GM23338 (cell line): ENCODE measurements at regions not wholly inside any gene's neighbourhood (a gene's known extent, or its start where the extent isn't known, plus 50 kb on each side); places are given as distances from the start of the nearest gene placed in this dataset.
"Not testable (repeated sequence)": the region's sequence is repeated elsewhere in the genome, so short reads cannot be mapped to it uniquely, and the experiment has no call there.

ENCODE experiments used
- ATAC-seq: fragments of 200-7000 bp; cut with Tn5 transposase; 3 replicates; pipeline ENCODE4 v1.9.1; 2020
- DNase-seq: peaks from one replicate; pipeline ENCODE4 v3.0.0-alpha.2; 2015; ENCODE audit warnings: low spot score
- H2AFZ ChIP-seq: fragments of 200-600 bp; sonication (generic); 2 replicates; pipeline ENCODE4 v1.8.0; 2016; ENCODE audit warnings: antibody characterized with exemption, mild to moderate bottlenecking, moderate library complexity
- H3F3A ChIP-seq: fragments of 200-600 bp; sonication (generic); replicated peaks from 2 replicates; pipeline ENCODE4 v1.8.0; 2017; ENCODE audit warnings: antibody characterized with exemption, mixed run types, low read depth
- H3K27ac ChIP-seq: fragments of 200-600 bp; sonication (generic); 2 replicates; pipeline ENCODE4 v1.6.1; 2016; ENCODE audit warnings: low read depth
- H3K27me3 ChIP-seq: fragments of 200-600 bp; sonication (generic); 2 replicates; pipeline ENCODE4 v1.8.0; 2016; ENCODE audit warnings: mild to moderate bottlenecking, mixed run types, moderate library complexity; ENCODE audit not compliant: insufficient read depth
- H3K36me3 ChIP-seq: fragments of 200-600 bp; sonication (generic); 2 replicates; pipeline ENCODE4 v1.8.0; 2016; ENCODE audit warnings: mild to moderate bottlenecking; ENCODE audit not compliant: insufficient read depth
- H3K4me1 ChIP-seq: fragments of 200-600 bp; sonication (generic); 2 replicates; pipeline ENCODE4 v1.8.0; 2016; ENCODE audit warnings: mild to moderate bottlenecking, moderate library complexity; ENCODE audit not compliant: insufficient read depth
- H3K4me2 ChIP-seq: fragments of 200-600 bp; sonication (generic); 2 replicates; pipeline ENCODE4 v1.7.1; 2017; ENCODE audit warnings: mixed run types
- H3K4me3 ChIP-seq: fragments of 200-600 bp; sonication (generic); 2 replicates; pipeline ENCODE4 v1.6.1; 2016; ENCODE audit warnings: mixed run types
- H3K79me2 ChIP-seq: fragments of 200-600 bp; sonication (generic); replicated peaks from 2 replicates; pipeline ENCODE4 v1.8.0; 2017; ENCODE audit warnings: mild to moderate bottlenecking; ENCODE audit not compliant: insufficient read depth
- H3K9me2 ChIP-seq: fragments of 200-600 bp; sonication (generic); 2 replicates; pipeline ENCODE4 v1.8.0; 2017; ENCODE audit not compliant: insufficient read depth
- H4K20me1 ChIP-seq: fragments of 200-600 bp; sonication (generic); replicated peaks from 2 replicates; pipeline ENCODE4 v1.8.0; 2017; ENCODE audit warnings: mild to moderate bottlenecking; ENCODE audit not compliant: insufficient read depth
- H3K27ac Mint-ChIP-seq: 2 replicates; pipeline ENCODE4 v1.8.0; 2020; ENCODE audit warnings: inconsistent platforms, mild to moderate bottlenecking, moderate library complexity, mixed read lengths
- H3K27me3 Mint-ChIP-seq: 3 replicates; pipeline ENCODE4 v1.8.0; 2022; ENCODE audit warnings: low read depth, mild to moderate bottlenecking, moderate library complexity, mixed read lengths, inconsistent platforms; ENCODE audit not compliant: insufficient read depth, poor library complexity
- H3K36me3 Mint-ChIP-seq: 3 replicates; pipeline ENCODE4 v1.8.0; 2021; ENCODE audit warnings: low read depth, mild to moderate bottlenecking, inconsistent platforms, moderate library complexity, mixed read lengths
- H3K4me1 Mint-ChIP-seq: 3 replicates; pipeline ENCODE4 v1.8.0; 2020; ENCODE audit warnings: mild to moderate bottlenecking, inconsistent platforms, mixed read lengths
- H3K4me3 Mint-ChIP-seq: 3 replicates; pipeline ENCODE4 v1.8.0; 2021; ENCODE audit warnings: moderate library complexity, mild to moderate bottlenecking, inconsistent platforms, mixed read lengths
- H3K9me3 Mint-ChIP-seq: 3 replicates; pipeline ENCODE4 v1.8.0; 2020; ENCODE audit warnings: moderate library complexity, mild to moderate bottlenecking, inconsistent platforms, mixed read lengths
- EZH2phosphoT487 ChIP-seq: fragments of 200-600 bp; sonication (generic); IDR thresholded peaks from one replicate; pipeline ENCODE4 v1.8.1; 2018; ENCODE audit warnings: antibody characterized with exemption; ENCODE audit not compliant: unreplicated experiment
- JUNB ChIP-seq: IDR thresholded peaks from one replicate; pipeline ENCODE4 v1.6.1; 2016; ENCODE audit warnings: antibody characterized with exemption; ENCODE audit not compliant: unreplicated experiment
- NANOG ChIP-seq: IDR thresholded peaks from 2 replicates; pipeline ENCODE4 v1.6.1; 2016; ENCODE audit warnings: antibody characterized with exemption, borderline replicate concordance
- STAT1 ChIP-seq: IDR thresholded peaks from one replicate; pipeline ENCODE4 v1.6.1; 2016; ENCODE audit warnings: antibody characterized with exemption; ENCODE audit not compliant: unreplicated experiment
- ZNF114 ChIP-seq: fragments of 250-450 bp; sonication (Bioruptor Pico); IDR thresholded peaks from 2 replicates; pipeline ENCODE4 v1.5.0; 2020; ENCODE audit warnings: mild to moderate bottlenecking, moderate library complexity
- ZNF331 ChIP-seq: fragments of 250-450 bp; sonication (Bioruptor Pico); IDR thresholded peaks from 2 replicates; pipeline ENCODE4 v1.5.0; 2020; ENCODE audit warnings: low read depth, mild to moderate bottlenecking, moderate library complexity
- TF ChIP-seq, protein P1 (sequence below), 2 experiments: fragments of 200-600 bp in 1 of 2; sonication (generic) in 1 of 2; conservative IDR thresholded peaks; 2 replicates each; pipeline versions ENCODE4 v1.5.1 to v1.6.1; 2016 to 2017; ENCODE audit warnings: antibody characterized with exemption in 2 of 2, low read depth in 2 of 2, mild to moderate bottlenecking in 2 of 2, moderate library complexity in 1 of 2
- TF ChIP-seq, protein P2 (sequence below): fragments of 250-450 bp; sonication (Bioruptor Pico); IDR thresholded peaks from 2 replicates; pipeline ENCODE4 v1.5.0; 2020; ENCODE audit warnings: mild to moderate bottlenecking, moderate library complexity
- TF ChIP-seq, protein P3 (sequence below): IDR thresholded peaks from 2 replicates; pipeline ENCODE4 v1.6.1; 2016; ENCODE audit warnings: antibody characterized with exemption

DNA sequence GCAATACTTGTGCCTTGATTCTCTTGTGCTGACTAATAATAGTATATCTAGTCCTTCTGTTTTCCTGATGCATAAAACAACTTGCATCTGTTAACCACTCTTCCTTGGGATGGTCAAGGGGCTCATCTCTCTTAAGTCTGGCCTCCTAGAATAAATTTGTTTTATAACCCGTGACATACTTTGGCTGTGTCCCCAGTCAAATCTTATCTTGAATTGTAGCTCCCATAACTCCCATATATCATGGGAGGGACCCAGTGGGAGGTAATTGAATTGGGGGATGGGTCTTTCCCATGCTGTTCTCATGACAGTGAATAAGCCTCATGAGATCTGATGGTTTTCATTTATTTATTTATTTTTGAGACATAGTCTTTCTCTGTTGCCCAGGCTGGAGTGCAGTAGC is 146.2 kb downstream of the ALG10 start:
- not testable (repeated sequence) for H3K4me3 ChIP-seq, H3K4me1 Mint-ChIP-seq

DNA sequence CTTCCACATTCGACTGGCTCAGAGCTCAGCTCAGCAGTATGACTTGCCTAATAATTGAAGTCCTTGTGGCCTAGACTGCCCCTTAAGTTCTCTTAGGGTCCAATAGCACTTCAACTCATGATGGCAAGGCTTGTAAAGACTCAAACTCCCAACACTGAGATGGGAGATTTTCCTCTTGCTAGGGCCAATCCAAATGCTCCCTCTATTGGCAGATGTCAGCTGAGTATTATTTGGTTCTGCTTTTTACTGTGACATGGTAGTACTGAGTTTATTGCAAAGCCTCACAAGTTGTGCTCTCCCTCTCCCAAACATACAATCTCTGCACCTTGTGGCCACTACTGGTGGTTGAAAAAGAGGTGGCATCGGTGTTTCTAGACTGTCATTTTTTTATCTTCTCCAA is 164.2 kb downstream of the ALG10 start:
- TF ChIP-seq, protein P1, sequence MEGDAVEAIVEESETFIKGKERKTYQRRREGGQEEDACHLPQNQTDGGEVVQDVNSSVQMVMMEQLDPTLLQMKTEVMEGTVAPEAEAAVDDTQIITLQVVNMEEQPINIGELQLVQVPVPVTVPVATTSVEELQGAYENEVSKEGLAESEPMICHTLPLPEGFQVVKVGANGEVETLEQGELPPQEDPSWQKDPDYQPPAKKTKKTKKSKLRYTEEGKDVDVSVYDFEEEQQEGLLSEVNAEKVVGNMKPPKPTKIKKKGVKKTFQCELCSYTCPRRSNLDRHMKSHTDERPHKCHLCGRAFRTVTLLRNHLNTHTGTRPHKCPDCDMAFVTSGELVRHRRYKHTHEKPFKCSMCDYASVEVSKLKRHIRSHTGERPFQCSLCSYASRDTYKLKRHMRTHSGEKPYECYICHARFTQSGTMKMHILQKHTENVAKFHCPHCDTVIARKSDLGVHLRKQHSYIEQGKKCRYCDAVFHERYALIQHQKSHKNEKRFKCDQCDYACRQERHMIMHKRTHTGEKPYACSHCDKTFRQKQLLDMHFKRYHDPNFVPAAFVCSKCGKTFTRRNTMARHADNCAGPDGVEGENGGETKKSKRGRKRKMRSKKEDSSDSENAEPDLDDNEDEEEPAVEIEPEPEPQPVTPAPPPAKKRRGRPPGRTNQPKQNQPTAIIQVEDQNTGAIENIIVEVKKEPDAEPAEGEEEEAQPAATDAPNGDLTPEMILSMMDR (conservative IDR thresholded peaks at IDR 0.05; ENCODE audit: low read depth in 2 of 2) = peak; percentile 18 to 36; a peak in 2 of 4 replicates
- TF ChIP-seq JUNB = no peak
- Histone ChIP-seq H3K27me3 (no peaks in the 10 kb centered on the region), H3K9me2 (no peaks in the 10 kb centered on the region), H2AFZ (no peak overlapping the region), H3F3A (no peaks in the 10 kb centered on the region), H3K79me2 (no peaks in the 10 kb centered on the region), H3K4me1 (no peaks in the 10 kb centered on the region), H3K36me3 (no peaks in the 10 kb centered on the region; the same call in none of the 2 replicates), H3K4me2 (no peak overlapping the region), H4K20me1 (no peaks in the 10 kb centered on the region), H3K27ac (no peak overlapping the region), H3K4me3 (no peak overlapping the region)
- Mint-ChIP-seq H3K9me3 (peaks cover 93% of the 10 kb centered on the region), H3K4me3 (no peak overlapping the region), H3K4me1 (no peaks in the 10 kb centered on the region), H3K27ac (no peak overlapping the region), H3K36me3 (peaks cover 10% of the 10 kb centered on the region; the same call in 2 of the 3 replicates), H3K27me3 (no peaks in the 10 kb centered on the region)
- ATAC-seq (no peak), DNase-seq (no peak)

More for the DNA sequence above, 146.2 kb downstream of the ALG10 start:
- DNase-seq, H3K4me2 ChIP-seq, H3K27me3 Mint-ChIP-seq, H4K20me1 ChIP-seq, H2AFZ ChIP-seq, ATAC-seq, H3K4me1 ChIP-seq, H3K27ac ChIP-seq, H3F3A ChIP-seq, H3K27me3 ChIP-seq, H3K4me3 Mint-ChIP-seq, H3K27ac Mint-ChIP-seq, H3K79me2 ChIP-seq, H3K36me3 ChIP-seq, H3K9me2 ChIP-seq: not testable (repeated sequence)
- Mint-ChIP-seq H3K9me3 (peaks cover 99% of the 10 kb centered on the region), H3K36me3 (peaks cover 42% of the 10 kb centered on the region)

DNA sequence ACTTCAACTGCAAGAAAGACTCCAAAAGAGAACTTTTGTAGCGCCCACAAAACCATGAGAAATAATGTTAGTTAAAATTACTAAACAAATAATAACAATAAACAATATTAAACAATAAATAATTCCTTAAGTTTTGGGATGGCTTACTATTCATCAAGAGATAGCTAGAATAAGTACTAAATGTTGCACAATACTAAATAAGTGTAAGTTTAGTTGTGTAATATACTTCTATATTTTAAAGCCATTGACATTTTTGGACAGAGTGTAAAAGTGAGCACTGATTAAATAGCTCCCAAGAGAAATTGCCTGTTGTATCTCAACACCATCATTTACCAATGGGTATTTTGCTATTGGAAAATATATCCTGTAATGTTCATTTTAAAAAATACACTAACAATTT is 166.7 kb downstream of the ALG10 start:
- ATAC-seq (no peak), DNase-seq (no peak)
- H4K20me1 ChIP-seq = no peaks in the 10 kb centered on the region
- H2AFZ ChIP-seq = no peak overlapping the region
- Mint-ChIP-seq H3K36me3 (peaks cover 17% of the 10 kb centered on the region; the same call in 2 of the 3 replicates), H3K4me3 (no peak overlapping the region), H3K27ac (no peak overlapping the region), H3K4me1 (no peaks in the 10 kb centered on the region), H3K9me3 (peaks cover 91% of the 10 kb centered on the region), H3K27me3 (peaks cover 2% of the 10 kb centered on the region)
- no peak overlapping the region for H3K4me2 ChIP-seq
- no peaks in the 10 kb centered on the region for H3K79me2 ChIP-seq
- H3K4me1 ChIP-seq = no peaks in the 10 kb centered on the region
- no peak overlapping the region for H3K4me3 ChIP-seq
- H3K27me3 ChIP-seq = no peaks in the 10 kb centered on the region
- H3K36me3 ChIP-seq = no peaks in the 10 kb centered on the region; the same call in none of the 2 replicates
- no peak overlapping the region for H3K27ac ChIP-seq
- no peaks in the 10 kb centered on the region for H3K9me2 ChIP-seq
- H3F3A ChIP-seq = no peaks in the 10 kb centered on the region
- TF ChIP-seq EZH2phosphoT487 = no peak
- no peak for TF ChIP-seq JUNB
- TF ChIP-seq, protein P2, sequence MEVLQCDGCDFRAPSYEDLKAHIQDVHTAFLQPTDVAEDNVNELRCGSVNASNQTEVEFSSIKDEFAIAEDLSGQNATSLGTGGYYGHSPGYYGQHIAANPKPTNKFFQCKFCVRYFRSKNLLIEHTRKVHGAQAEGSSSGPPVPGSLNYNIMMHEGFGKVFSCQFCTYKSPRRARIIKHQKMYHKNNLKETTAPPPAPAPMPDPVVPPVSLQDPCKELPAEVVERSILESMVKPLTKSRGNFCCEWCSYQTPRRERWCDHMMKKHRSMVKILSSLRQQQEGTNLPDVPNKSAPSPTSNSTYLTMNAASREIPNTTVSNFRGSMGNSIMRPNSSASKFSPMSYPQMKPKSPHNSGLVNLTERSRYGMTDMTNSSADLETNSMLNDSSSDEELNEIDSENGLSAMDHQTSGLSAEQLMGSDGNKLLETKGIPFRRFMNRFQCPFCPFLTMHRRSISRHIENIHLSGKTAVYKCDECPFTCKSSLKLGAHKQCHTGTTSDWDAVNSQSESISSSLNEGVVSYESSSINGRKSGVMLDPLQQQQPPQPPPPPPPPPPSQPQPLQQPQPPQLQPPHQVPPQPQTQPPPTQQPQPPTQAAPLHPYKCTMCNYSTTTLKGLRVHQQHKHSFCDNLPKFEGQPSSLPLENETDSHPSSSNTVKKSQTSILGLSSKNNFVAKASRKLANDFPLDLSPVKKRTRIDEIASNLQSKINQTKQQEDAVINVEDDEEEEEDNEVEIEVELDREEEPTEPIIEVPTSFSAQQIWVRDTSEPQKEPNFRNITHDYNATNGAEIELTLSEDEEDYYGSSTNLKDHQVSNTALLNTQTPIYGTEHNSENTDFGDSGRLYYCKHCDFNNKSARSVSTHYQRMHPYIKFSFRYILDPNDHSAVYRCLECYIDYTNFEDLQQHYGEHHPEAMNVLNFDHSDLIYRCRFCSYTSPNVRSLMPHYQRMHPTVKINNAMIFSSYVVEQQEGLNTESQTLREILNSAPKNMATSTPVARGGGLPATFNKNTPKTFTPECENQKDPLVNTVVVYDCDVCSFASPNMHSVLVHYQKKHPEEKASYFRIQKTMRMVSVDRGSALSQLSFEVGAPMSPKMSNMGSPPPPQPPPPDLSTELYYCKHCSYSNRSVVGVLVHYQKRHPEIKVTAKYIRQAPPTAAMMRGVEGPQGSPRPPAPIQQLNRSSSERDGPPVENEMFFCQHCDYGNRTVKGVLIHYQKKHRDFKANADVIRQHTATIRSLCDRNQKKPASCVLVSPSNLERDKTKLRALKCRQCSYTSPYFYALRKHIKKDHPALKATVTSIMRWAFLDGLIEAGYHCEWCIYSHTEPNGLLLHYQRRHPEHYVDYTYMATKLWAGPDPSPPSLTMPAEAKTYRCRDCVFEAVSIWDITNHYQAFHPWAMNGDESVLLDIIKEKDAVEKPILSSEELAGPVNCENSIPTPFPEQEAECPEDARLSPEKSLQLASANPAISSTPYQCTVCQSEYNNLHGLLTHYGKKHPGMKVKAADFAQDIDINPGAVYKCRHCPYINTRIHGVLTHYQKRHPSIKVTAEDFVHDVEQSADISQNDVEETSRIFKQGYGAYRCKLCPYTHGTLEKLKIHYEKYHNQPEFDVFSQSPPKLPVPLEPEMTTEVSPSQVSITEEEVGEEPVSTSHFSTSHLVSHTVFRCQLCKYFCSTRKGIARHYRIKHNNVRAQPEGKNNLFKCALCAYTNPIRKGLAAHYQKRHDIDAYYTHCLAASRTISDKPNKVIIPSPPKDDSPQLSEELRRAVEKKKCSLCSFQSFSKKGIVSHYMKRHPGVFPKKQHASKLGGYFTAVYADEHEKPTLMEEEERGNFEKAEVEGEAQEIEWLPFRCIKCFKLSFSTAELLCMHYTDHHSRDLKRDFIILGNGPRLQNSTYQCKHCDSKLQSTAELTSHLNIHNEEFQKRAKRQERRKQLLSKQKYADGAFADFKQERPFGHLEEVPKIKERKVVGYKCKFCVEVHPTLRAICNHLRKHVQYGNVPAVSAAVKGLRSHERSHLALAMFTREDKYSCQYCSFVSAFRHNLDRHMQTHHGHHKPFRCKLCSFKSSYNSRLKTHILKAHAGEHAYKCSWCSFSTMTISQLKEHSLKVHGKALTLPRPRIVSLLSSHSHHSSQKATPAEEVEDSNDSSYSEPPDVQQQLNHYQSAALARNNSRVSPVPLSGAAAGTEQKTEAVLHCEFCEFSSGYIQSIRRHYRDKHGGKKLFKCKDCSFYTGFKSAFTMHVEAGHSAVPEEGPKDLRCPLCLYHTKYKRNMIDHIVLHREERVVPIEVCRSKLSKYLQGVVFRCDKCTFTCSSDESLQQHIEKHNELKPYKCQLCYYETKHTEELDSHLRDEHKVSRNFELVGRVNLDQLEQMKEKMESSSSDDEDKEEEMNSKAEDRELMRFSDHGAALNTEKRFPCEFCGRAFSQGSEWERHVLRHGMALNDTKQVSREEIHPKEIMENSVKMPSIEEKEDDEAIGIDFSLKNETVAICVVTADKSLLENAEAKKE (CRISPR knock-in tag) = no peak
- TF ChIP-seq, protein P3, sequence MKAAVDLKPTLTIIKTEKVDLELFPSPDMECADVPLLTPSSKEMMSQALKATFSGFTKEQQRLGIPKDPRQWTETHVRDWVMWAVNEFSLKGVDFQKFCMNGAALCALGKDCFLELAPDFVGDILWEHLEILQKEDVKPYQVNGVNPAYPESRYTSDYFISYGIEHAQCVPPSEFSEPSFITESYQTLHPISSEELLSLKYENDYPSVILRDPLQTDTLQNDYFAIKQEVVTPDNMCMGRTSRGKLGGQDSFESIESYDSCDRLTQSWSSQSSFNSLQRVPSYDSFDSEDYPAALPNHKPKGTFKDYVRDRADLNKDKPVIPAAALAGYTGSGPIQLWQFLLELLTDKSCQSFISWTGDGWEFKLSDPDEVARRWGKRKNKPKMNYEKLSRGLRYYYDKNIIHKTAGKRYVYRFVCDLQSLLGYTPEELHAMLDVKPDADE = no peak
- TF ChIP-seq ZNF331 (CRISPR knock-in tag) = no peak
- TF ChIP-seq NANOG = no peak
- no peak for TF ChIP-seq ZNF114 (CRISPR knock-in tag)
- TF ChIP-seq STAT1 = no peak
